ENCODE measurements at regions not wholly inside any gene's neighbourhood (a gene's known extent, or its start where the extent isn't known, plus 50 kb on each side); places are given as distances from the start of the nearest gene placed in this dataset.

DNA sequence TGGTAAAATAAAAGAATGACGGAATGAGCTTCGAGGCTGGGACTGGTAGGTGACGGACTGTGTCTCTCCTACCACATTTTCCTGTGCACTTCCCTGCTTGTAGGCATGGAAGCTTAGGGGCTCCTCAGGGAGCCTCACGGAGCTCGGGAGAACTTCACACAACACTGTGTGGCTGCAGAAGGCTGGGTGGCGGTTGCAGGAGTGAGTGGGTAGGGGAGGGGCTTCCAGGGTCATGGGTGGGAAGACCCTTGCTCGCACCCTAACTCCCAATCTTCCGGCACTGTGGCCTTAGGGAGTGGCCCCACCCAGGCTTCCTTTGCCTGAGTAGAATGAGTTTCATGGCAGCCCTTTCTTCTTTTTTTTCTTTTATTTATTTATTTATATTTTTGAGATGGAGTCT is 128.6 kb downstream of the INHBB start:
- Histone ChIP-seq H3K4me3 (ENCODE audit: low read depth in 1 of 2, low read length in 1 of 2) (no peak overlapping the region), H3K36me3 (no peaks in the 10 kb centered on the region), H3K27me3 (no peaks in the 10 kb centered on the region), H3K27ac (no peak overlapping the region), H3K4me1 (ENCODE audit: control insufficient read depth in 1 of 2, insufficient read depth in 1 of 2, low read depth in 1 of 2, low read length in 1 of 2) (no peaks in the 10 kb centered on the region), H3K9me3 (no peaks in the 10 kb centered on the region)
- TF ChIP-seq CTCF (IDR thresholded peaks at IDR 0.05): no peak

- Histone ChIP-seq H3K9me3 (no peaks in the 10 kb centered on the region), H3K36me3 (no peaks in the 10 kb centered on the region), H3K4me3 (ENCODE audit: low read depth in 1 of 2, low read length in 1 of 2) (no peak overlapping the region), H3K27ac (no peak overlapping the region), H3K27me3 (no peaks in the 10 kb centered on the region), H3K4me1 (ENCODE audit: control insufficient read depth in 1 of 2, insufficient read depth in 1 of 2, low read depth in 1 of 2, low read length in 1 of 2) (no peaks in the 10 kb centered on the region)
- no peak for TF ChIP-seq CTCF (IDR thresholded peaks at IDR 0.05)
Observed at GRCh38 chr2:120476141-120476540, 130.2 kb downstream of the INHBB start.

DNA sequence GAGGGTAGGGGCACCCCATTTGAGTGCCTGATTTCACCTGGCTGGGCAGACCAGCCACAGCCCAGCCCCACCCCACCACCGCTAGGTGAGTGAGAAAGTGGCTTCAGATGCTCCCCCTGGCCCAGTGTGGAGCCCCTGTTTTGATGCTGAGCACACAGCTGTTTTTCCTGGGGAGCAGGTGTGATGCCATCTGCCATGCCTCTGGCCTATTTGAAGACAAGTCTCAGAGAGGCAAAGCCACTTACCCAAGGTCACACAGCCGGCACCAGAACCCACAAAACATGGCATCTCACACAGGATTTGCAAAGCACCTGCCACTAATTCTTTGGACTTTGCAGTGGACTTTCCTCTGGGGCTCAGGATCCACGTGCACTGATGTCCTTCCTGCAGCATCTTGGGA is 131.3 kb downstream of the INHBB start:
- Histone ChIP-seq H3K4me1 (ENCODE audit: control insufficient read depth in 1 of 2, insufficient read depth in 1 of 2, low read depth in 1 of 2, low read length in 1 of 2) (no peaks in the 10 kb centered on the region), H3K27ac (no peak overlapping the region), H3K9me3 (no peaks in the 10 kb centered on the region), H3K36me3 (no peaks in the 10 kb centered on the region), H3K4me3 (ENCODE audit: low read depth in 1 of 2, low read length in 1 of 2) (no peak overlapping the region), H3K27me3 (no peaks in the 10 kb centered on the region)
- TF ChIP-seq CTCF (IDR thresholded peaks at IDR 0.05): no peak

DNA sequence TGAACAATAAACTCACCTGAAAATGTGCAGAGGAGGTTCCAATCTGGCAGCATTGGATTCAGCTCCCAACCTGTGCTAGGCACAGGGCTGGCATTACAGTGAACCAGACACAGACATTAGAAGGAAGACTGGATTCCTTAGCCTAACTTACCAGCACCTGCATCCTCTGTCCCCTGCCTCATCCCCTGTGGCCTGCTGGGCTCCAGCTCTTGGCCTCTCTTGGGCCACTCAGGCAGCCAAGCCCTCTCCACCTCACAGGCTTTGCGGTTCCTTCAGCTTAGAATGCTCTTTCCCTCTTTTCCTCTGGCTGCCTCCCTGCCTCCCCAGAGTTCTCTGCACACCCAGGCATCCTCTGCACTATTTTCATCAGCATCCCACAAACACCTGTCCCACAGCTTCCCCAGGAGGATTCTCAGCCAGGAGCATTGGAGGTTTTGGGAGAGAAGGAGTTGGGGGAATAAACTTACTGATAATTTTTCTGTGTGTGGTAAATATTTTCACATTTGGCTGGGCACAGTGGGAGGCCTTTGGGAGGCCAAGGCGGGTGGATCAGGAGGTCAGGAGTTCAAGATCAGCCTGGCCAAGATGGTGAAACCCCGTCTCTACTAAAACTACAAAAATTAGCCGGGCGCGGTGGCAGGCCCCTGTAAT is 132.0 kb downstream of the INHBB start:
- no peak overlapping the region for H3K27ac ChIP-seq
- H3K27me3 ChIP-seq: no peaks in the 10 kb centered on the region
- H3K36me3 ChIP-seq: no peaks in the 10 kb centered on the region
- no peak for TF ChIP-seq CTCF (IDR thresholded peaks at IDR 0.05)
- H3K4me1 ChIP-seq (ENCODE audit: control insufficient read depth in 1 of 2, insufficient read depth in 1 of 2, low read depth in 1 of 2, low read length in 1 of 2): no peaks in the 10 kb centered on the region
- no peak overlapping the region for H3K4me3 ChIP-seq (ENCODE audit: low read depth in 1 of 2, low read length in 1 of 2)
- H3K9me3 ChIP-seq: no peaks in the 10 kb centered on the region

DNA sequence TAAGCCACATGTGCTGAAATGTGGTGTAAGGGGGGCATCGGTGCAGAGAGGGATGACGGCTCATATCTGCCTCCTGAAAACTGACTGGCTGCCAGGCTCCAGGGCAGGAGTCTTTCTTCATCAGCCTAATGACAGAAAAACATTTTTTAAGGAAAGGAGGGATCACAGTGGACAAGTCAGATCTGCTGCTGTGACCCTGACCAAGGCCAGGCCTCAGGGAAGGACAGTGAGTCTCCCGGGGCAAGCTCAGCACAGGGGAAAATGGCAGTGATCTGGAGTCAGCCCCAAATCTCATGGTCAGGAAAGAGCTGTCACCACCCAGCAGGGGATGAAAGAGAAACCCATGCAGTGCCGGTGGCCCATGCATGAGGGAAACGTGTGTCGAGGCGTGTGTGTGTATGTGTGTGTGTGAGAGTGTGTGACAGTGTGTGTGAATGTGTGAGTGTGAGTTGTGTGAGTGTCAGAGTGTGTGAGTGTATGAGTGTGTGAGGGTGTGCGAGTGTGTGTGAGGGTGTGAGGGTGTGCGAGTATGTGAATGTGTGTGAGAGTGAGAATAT is 134.5 kb downstream of the INHBB start:
- Histone ChIP-seq H3K27ac (no peak overlapping the region), H3K4me1 (ENCODE audit: control insufficient read depth in 1 of 2, insufficient read depth in 1 of 2, low read depth in 1 of 2, low read length in 1 of 2) (no peaks in the 10 kb centered on the region), H3K9me3 (no peaks in the 10 kb centered on the region), H3K36me3 (no peaks in the 10 kb centered on the region), H3K4me3 (ENCODE audit: low read depth in 1 of 2, low read length in 1 of 2) (no peak overlapping the region), H3K27me3 (no peaks in the 10 kb centered on the region)
- no peak for TF ChIP-seq CTCF (IDR thresholded peaks at IDR 0.05)

Measured in neutrophil (primary cell).